ENCODE measurements at regions not wholly inside any gene's neighbourhood (a gene's known extent, or its start where the extent isn't known, plus 50 kb on each side); places are given as distances from the start of the nearest gene placed in this dataset.

DNA sequence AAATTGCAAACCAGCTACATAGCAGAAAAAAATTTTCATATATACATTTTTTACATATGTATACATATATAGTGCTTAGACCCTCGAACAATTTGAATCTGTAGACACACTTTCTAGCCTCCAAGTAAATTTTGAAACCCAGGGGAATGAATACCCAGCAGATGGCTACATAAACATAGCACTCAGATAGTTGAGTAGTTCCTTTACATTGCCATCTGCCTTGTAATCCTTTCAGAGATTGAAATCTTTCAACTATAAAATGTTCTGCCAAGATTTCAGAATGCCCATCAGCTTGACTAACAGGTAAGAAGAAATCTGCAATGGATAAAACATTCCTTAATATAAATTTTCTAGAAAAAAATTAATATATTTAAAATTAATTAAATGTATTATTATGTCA lies 1333.5 kb upstream of the CADM2 start:
- TF ChIP-seq EZH2 (IDR thresholded peaks at IDR 0.05; ENCODE audit: insufficient read depth, low read length): no peak
- TF ChIP-seq, protein P1, sequence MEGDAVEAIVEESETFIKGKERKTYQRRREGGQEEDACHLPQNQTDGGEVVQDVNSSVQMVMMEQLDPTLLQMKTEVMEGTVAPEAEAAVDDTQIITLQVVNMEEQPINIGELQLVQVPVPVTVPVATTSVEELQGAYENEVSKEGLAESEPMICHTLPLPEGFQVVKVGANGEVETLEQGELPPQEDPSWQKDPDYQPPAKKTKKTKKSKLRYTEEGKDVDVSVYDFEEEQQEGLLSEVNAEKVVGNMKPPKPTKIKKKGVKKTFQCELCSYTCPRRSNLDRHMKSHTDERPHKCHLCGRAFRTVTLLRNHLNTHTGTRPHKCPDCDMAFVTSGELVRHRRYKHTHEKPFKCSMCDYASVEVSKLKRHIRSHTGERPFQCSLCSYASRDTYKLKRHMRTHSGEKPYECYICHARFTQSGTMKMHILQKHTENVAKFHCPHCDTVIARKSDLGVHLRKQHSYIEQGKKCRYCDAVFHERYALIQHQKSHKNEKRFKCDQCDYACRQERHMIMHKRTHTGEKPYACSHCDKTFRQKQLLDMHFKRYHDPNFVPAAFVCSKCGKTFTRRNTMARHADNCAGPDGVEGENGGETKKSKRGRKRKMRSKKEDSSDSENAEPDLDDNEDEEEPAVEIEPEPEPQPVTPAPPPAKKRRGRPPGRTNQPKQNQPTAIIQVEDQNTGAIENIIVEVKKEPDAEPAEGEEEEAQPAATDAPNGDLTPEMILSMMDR (IDR thresholded peaks at IDR 0.05; ENCODE audit: insufficient read depth, low read depth, low read length): no peak
